Endothelial cell of umbilical vein (primary cell): ENCODE measurements at regions not wholly inside any gene's neighbourhood (a gene's known extent, or its start where the extent isn't known, plus 50 kb on each side); places are given as distances from the start of the nearest gene placed in this dataset.

Source experiments
- BruUV-seq: library from RNA; stranded (reverse); fragments of 400-500 nt; replicated peaks from 2 replicates; lab custom pipeline; 2021; lab: Mats Ljungman, UMichigan
- CTCF ChIA-PET: fragments of 300-600, 350-600 bp; sonication (Branson Sonifier 250); formaldehyde crosslinking; loops from one replicate; lab custom pipeline; 2021; ENCODE audit warnings: antibody characterized with exemption, inconsistent platforms; lab: Charles Lee
- POLR2A ChIA-PET: fragments of 300-600, 350-600 bp; sonication (Branson Sonifier 250); formaldehyde crosslinking; loops from one replicate; lab custom pipeline; 2021; ENCODE audit warnings: antibody characterized with exemption, inconsistent platforms; lab: Charles Lee
- DNase-seq: peaks from one replicate; pipeline ENCODE4 v3.0.0-alpha.2; 2011; ENCODE audit warnings: low read depth, low spot score
- FAIRE-seq: peaks from 2 replicates; lab custom pipeline; 2011; peaks lifted over from hg19 to GRCh38; lab: Jason Lieb, UNC
- H2AFZ ChIP-seq: 2 replicates; pipeline ENCODE4 v1.6.0; 2012; ENCODE audit warnings: low read depth, low read length, control low read depth, inconsistent platforms
- H3K27ac ChIP-seq: 2 replicates; pipeline ENCODE4 v1.5.1; 2011; ENCODE audit warnings: low read depth, mild to moderate bottlenecking, control low read depth, low read length, moderate library complexity; ENCODE audit not compliant: insufficient read depth
- H3K27me3 ChIP-seq, 2 experiments: 2 replicates each; pipeline versions ENCODE4 v1.6.0 to v1.6.1; 2011; ENCODE audit warnings: low read length in 2 of 2, mixed read lengths in 1 of 2; ENCODE audit not compliant: control insufficient read depth in 2 of 2, insufficient read depth in 2 of 2
- H3K36me3 ChIP-seq, 2 experiments: 2 replicates in 1 of 2; 3 replicates in 1 of 2; pipeline ENCODE4 v1.5.1; 2011; ENCODE audit warnings: low read length in 2 of 2, mild to moderate bottlenecking in 1 of 2, moderate library complexity in 1 of 2; ENCODE audit not compliant: control insufficient read depth in 2 of 2, insufficient read depth in 2 of 2; ENCODE audit errors: extremely low read depth in 1 of 2
- H3K4me1 ChIP-seq: 3 replicates; pipeline ENCODE4 v1.5.1; 2011; ENCODE audit warnings: mild to moderate bottlenecking, low read length; ENCODE audit not compliant: control insufficient read depth, insufficient read depth; ENCODE audit errors: extremely low read depth
- H3K4me2 ChIP-seq: 2 replicates; pipeline ENCODE4 v1.6.1; 2011; ENCODE audit warnings: low read length, control low read depth, mixed read lengths; ENCODE audit not compliant: insufficient read depth
- H3K4me3 ChIP-seq, 3 experiments: fragments of 200-600 bp in 1 of 3; sonication (generic), shearing (Covaris generic) in 1 of 3; replicated peaks in 1 of 3; 2 replicates each; pipeline ENCODE4 v1.5.1; 2011 to 2016; ENCODE audit warnings: control low read depth in 3 of 3, low read length in 3 of 3, mild to moderate bottlenecking in 2 of 3, inconsistent platforms in 1 of 3, low read depth in 1 of 3, moderate library complexity in 1 of 3; ENCODE audit not compliant: insufficient read depth in 1 of 3
- H3K79me2 ChIP-seq: 2 replicates; pipeline ENCODE4 v1.6.0; 2012; ENCODE audit warnings: low read length, inconsistent platforms; ENCODE audit not compliant: control insufficient read depth, insufficient read depth
- H3K9ac ChIP-seq: replicated peaks from 2 replicates; pipeline ENCODE3; 2011; ENCODE audit warnings: low read length, control low read depth; ENCODE audit not compliant: insufficient read depth; ENCODE audit errors: extremely low read depth
- H3K9me1 ChIP-seq: replicated peaks from 3 replicates; pipeline ENCODE4 v1.6.0; 2011; ENCODE audit warnings: mild to moderate bottlenecking, low read length; ENCODE audit not compliant: control insufficient read depth, insufficient read depth; ENCODE audit errors: extremely low read depth
- H3K9me3 ChIP-seq: replicated peaks from 2 replicates; pipeline ENCODE4 v1.5.1; 2012; ENCODE audit warnings: low read length, inconsistent platforms; ENCODE audit not compliant: control insufficient read depth, insufficient read depth
- H4K20me1 ChIP-seq: replicated peaks from 2 replicates; pipeline ENCODE3; 2011; ENCODE audit warnings: mild to moderate bottlenecking, low read length; ENCODE audit not compliant: control insufficient read depth, insufficient read depth; ENCODE audit errors: extremely low read depth
- CTCF ChIP-seq, 2 donors: IDR thresholded peaks; 1 replicate in 1 of 2; 2 replicates in 1 of 2; pipeline ENCODE4 v1.5.1; 2011; ENCODE audit warnings: low read length in 2 of 2, mild to moderate bottlenecking in 2 of 2, moderate library complexity in 2 of 2, control low read depth in 1 of 2, inconsistent platforms in 1 of 2, low read depth in 1 of 2; ENCODE audit not compliant: insufficient read depth in 1 of 2; ENCODE audit errors: extremely low read depth in 1 of 2
- EZH2 ChIP-seq: IDR thresholded peaks from 2 replicates; pipeline ENCODE4 v1.6.1; 2012; ENCODE audit warnings: borderline replicate concordance, low read depth, mild to moderate bottlenecking, moderate library complexity, low read length, inconsistent platforms; ENCODE audit not compliant: severe bottlenecking
- FOS ChIP-seq: IDR thresholded peaks from 2 replicates; pipeline ENCODE4 v1.6.1; 2011; ENCODE audit warnings: mild to moderate bottlenecking, low read length, moderate library complexity, borderline replicate concordance; ENCODE audit not compliant: insufficient read depth
- GATA2 ChIP-seq: IDR thresholded peaks from 2 replicates; pipeline ENCODE4 v1.7.0; 2011; ENCODE audit warnings: low read depth, mild to moderate bottlenecking, moderate library complexity, mixed read lengths, low read length; ENCODE audit not compliant: insufficient read length, insufficient read depth
- JUN ChIP-seq: IDR thresholded peaks from 2 replicates; pipeline ENCODE4 v1.6.1; 2011; ENCODE audit warnings: borderline replicate concordance, low read depth; ENCODE audit not compliant: insufficient read length, insufficient read depth
- MAX ChIP-seq: IDR thresholded peaks from 2 replicates; pipeline ENCODE4 v1.6.1; 2011; ENCODE audit not compliant: insufficient read depth, insufficient read length
- MYC ChIP-seq: IDR thresholded peaks from one replicate; pipeline ENCODE4 v1.6.1; 2011; ENCODE audit warnings: mild to moderate bottlenecking, low read depth, low read length
- POLR2A ChIP-seq: IDR thresholded peaks from 2 replicates; pipeline ENCODE4 v1.6.1; 2012; ENCODE audit warnings: low read depth, mild to moderate bottlenecking, control low read depth, low read length
- POLR2AphosphoS5 ChIP-seq: IDR thresholded peaks from 2 replicates; pipeline ENCODE4 v1.6.1; 2012; ENCODE audit warnings: low read depth, mild to moderate bottlenecking, control low read depth, low read length, moderate library complexity; ENCODE audit not compliant: insufficient read depth
- dilution Hi-C: fragments of 300-500 bp; cut with MboI; formaldehyde crosslinking; loops from one replicate; pipeline ENCODE4 v1.15.0; 2019; ENCODE audit warnings: low sequenced_read_pairs; ENCODE audit not compliant: extremely low pct_ligation_motif_present
- intact Hi-C: fragments of 100-400 bp; cut with micrococcal nuclease; formaldehyde crosslinking; loops from one replicate; pipeline ENCODE4 v1.10.0; 2022

GRCh38 chr13:84207509-84207908, 325.2 kb upstream of the SLITRK1 start:
- no peaks in the 10 kb centered on the region for H3K79me2 ChIP-seq
- no peaks in the 10 kb centered on the region for H3K36me3 ChIP-seq
- H4K20me1 ChIP-seq, result no peaks in the 10 kb centered on the region
- intact Hi-C loops, result no loop called here
- no TSS peak for BruUV-seq
- no peak for TF ChIP-seq JUN
- TF ChIP-seq CTCF (IDR thresholded peaks at IDR 0.05; ENCODE audit: extremely low read depth in 1 of 2, insufficient read depth in 1 of 2, low read depth in 1 of 2, low read length in 2 of 2), result no peak
- TF ChIP-seq EZH2, result no peak
- no peak for TF ChIP-seq POLR2A
- no peak for TF ChIP-seq MYC
- TF ChIP-seq MAX, result no peak
- TF ChIP-seq GATA2, result no peak
- no peak for TF ChIP-seq FOS
- no peak for TF ChIP-seq POLR2AphosphoS5
- no peak overlapping the region for H3K9ac ChIP-seq
- FAIRE-seq (no peak), DNase-seq (no peak)
- dilution Hi-C loops, result no loop called here
- H3K9me3 ChIP-seq, result peaks cover 10% of the 10 kb centered on the region
- POLR2A ChIA-PET, result no interaction called here
- no peaks in the 10 kb centered on the region for H3K27me3 ChIP-seq
- H2AFZ ChIP-seq, result no peak overlapping the region
- CTCF ChIA-PET, result no interaction called here
- no peaks in the 10 kb centered on the region for H3K4me1 ChIP-seq
- H3K9me1 ChIP-seq, result no peaks in the 10 kb centered on the region
- no peak overlapping the region for H3K4me2 ChIP-seq
- H3K4me3 ChIP-seq, result no peak overlapping the region
- H3K27ac ChIP-seq, result no peak overlapping the region
